GM19438 (cell line): ENCODE measurements at regions not wholly inside any gene's neighbourhood (a gene's known extent, or its start where the extent isn't known, plus 50 kb on each side); places are given as distances from the start of the nearest gene placed in this dataset.

Experiments used
- ATAC-seq: cut with Tn5 transposase; IDR thresholded peaks from one replicate; pipeline ENCODE4 v1.9.1; 2021; ENCODE audit warnings: low read depth; ENCODE audit not compliant: unreplicated experiment

- ATAC-seq: no peak
These were observed 120.0 kb upstream of the DCBLD2 start for GRCh38 chr3:99021466-99021865.

- ATAC-seq: no peak
These were observed 115.0 kb upstream of the DCBLD2 start for GRCh38 chr3:99016452-99016851.

- no peak for ATAC-seq
These were observed 112.4 kb upstream of the DCBLD2 start for GRCh38 chr3:99013777-99014315.

- no peak for ATAC-seq
These were observed 111.6 kb upstream of the DCBLD2 start for GRCh38 chr3:99013077-99013476.

- peak; percentile 95 for ATAC-seq
These were observed 110.6 kb upstream of the DCBLD2 start for GRCh38 chr3:99012051-99012450.

- no peak for ATAC-seq
These were observed 108.4 kb upstream of the DCBLD2 start for GRCh38 chr3:99009851-99010250.

- no peak for ATAC-seq
These were observed 105.2 kb upstream of the DCBLD2 start for GRCh38 chr3:99006686-99007085.

- no peak for ATAC-seq
These were observed 98.2 kb upstream of the DCBLD2 start for GRCh38 chr3:98999675-99000074.

- no peak for ATAC-seq
These were observed 92.8 kb upstream of the DCBLD2 start for GRCh38 chr3:98994128-98994762.

- no peak for ATAC-seq
These were observed 89.9 kb upstream of the DCBLD2 start for GRCh38 chr3:98991393-98991792.

GRCh38 chr3:98990657-98991056, 89.2 kb upstream of the DCBLD2 start:
- ATAC-seq: no peak

- no peak for ATAC-seq
These were observed 84.6 kb upstream of the DCBLD2 start for GRCh38 chr3:98986073-98986472.

- no peak for ATAC-seq
These were observed 83.9 kb upstream of the DCBLD2 start for GRCh38 chr3:98985431-98985830.

- no peak for ATAC-seq
These were observed 82.5 kb upstream of the DCBLD2 start for GRCh38 chr3:98984024-98984423.

GRCh38 chr3:98982351-98982750, 80.9 kb upstream of the DCBLD2 start:
- no peak for ATAC-seq

GRCh38 chr3:98980915-98981596, 79.6 kb upstream of the DCBLD2 start:
- peak; percentile 94 for ATAC-seq

GRCh38 chr3:98979296-98979695, 77.8 kb upstream of the DCBLD2 start:
- no peak for ATAC-seq

GRCh38 chr3:98978068-98978811, 76.7 kb upstream of the DCBLD2 start:
- ATAC-seq: no peak

- ATAC-seq: no peak
These were observed 76.0 kb upstream of the DCBLD2 start for GRCh38 chr3:98977520-98977919.

- no peak for ATAC-seq
These were observed 72.9 kb upstream of the DCBLD2 start for GRCh38 chr3:98974442-98974841.

GRCh38 chr3:98972720-98973119, 71.2 kb upstream of the DCBLD2 start:
- ATAC-seq: no peak
